ENCODE measurements at regions not wholly inside any gene's neighbourhood (a gene's known extent, or its start where the extent isn't known, plus 50 kb on each side); places are given as distances from the start of the nearest gene placed in this dataset.

- no peak for TF ChIP-seq REST (IDR thresholded peaks at IDR 0.05; ENCODE audit: unreplicated experiment)
- no peak for TF ChIP-seq NANOG (IDR thresholded peaks at IDR 0.05; ENCODE audit: borderline replicate concordance)
- TF ChIP-seq ZNF114 (CRISPR knock-in tag; IDR thresholded peaks at IDR 0.05) = no peak
- TF ChIP-seq CREB1 (CRISPR knock-in tag; IDR thresholded peaks at IDR 0.05; ENCODE audit: low read depth) = no peak
- TF ChIP-seq EZH2 (IDR thresholded peaks at IDR 0.05; ENCODE audit: low read depth, unreplicated experiment) = no peak
- TF ChIP-seq CTCF (conservative IDR thresholded peaks at IDR 0.05; ENCODE audit: low read depth in 2 of 2) = no peak
- no peak for TF ChIP-seq ETS1 (IDR thresholded peaks at IDR 0.05)
- no peak for TF ChIP-seq JUNB (IDR thresholded peaks at IDR 0.05; ENCODE audit: unreplicated experiment)
Measured at GRCh38 chr17:62149961-62150360, 84.9 kb upstream of the MED13 start (continued).

- ATAC-seq (no peak), DNase-seq (ENCODE audit: low spot score) (no peak)
- H3K36me3 ChIP-seq (ENCODE audit: insufficient read depth) = no peaks in the 10 kb centered on the region
- no peaks in the 10 kb centered on the region for H3K4me1 ChIP-seq (ENCODE audit: insufficient read depth)
- H3K27me3 Mint-ChIP-seq (ENCODE audit: insufficient read depth, low read depth, poor library complexity) = peaks cover 6% of the 10 kb centered on the region
- no peak overlapping the region for H3K27ac Mint-ChIP-seq
- no peaks in the 10 kb centered on the region; the same call in 2 of the 3 replicates for H3K9me3 Mint-ChIP-seq
- H3K27ac ChIP-seq (ENCODE audit: low read depth) = no peak overlapping the region
- H3K79me2 ChIP-seq (replicated peaks; ENCODE audit: insufficient read depth) = no peaks in the 10 kb centered on the region
- no peaks in the 10 kb centered on the region for H4K20me1 ChIP-seq (replicated peaks; ENCODE audit: insufficient read depth)
- H3K36me3 Mint-ChIP-seq (ENCODE audit: low read depth) = no peaks in the 10 kb centered on the region
- H3K9me2 ChIP-seq (ENCODE audit: insufficient read depth) = peaks cover 9% of the 10 kb centered on the region; the same call in 1 of the 2 replicates
- no peak overlapping the region for H3K4me2 ChIP-seq
- no peak overlapping the region for H2AFZ ChIP-seq
- H3K4me1 Mint-ChIP-seq = peaks cover 3% of the 10 kb centered on the region
- no peak overlapping the region for H3K4me3 Mint-ChIP-seq
- H3K4me3 ChIP-seq = no peak overlapping the region
- no peaks in the 10 kb centered on the region for H3K27me3 ChIP-seq (ENCODE audit: insufficient read depth)
- no peaks in the 10 kb centered on the region for H3F3A ChIP-seq (replicated peaks; ENCODE audit: low read depth)
- TF ChIP-seq ZNF462 (CRISPR knock-in tag; IDR thresholded peaks at IDR 0.05) (no peak), POLR2AphosphoS5 (IDR thresholded peaks at IDR 0.05; ENCODE audit: low read depth) (no peak), ZNF114 (CRISPR knock-in tag; IDR thresholded peaks at IDR 0.05) (no peak), CTCF (conservative IDR thresholded peaks at IDR 0.05; ENCODE audit: low read depth in 2 of 2) (no peak), STAT1 (IDR thresholded peaks at IDR 0.05; ENCODE audit: unreplicated experiment) (no peak)
Measured at GRCh38 chr17:62147284-62147683, 82.2 kb upstream of the MED13 start.
